Loucy (cell line): ENCODE measurements at regions not wholly inside any gene's neighbourhood (a gene's known extent, or its start where the extent isn't known, plus 50 kb on each side); places are given as distances from the start of the nearest gene placed in this dataset.
"Not testable (repeated sequence)": the region's sequence is repeated elsewhere in the genome, so short reads cannot be mapped to it uniquely, and the experiment has no call there.

Experiments
- H2AFZ ChIP-seq: fragments of 200-600 bp; sonication (generic); 2 replicates; pipeline ENCODE4 v1.6.0; 2016; ENCODE audit warnings: antibody characterized with exemption, mild to moderate bottlenecking, low read length, moderate library complexity
- H3F3A ChIP-seq: fragments of 200-600 bp; 2 replicates; pipeline ENCODE4 v1.6.0; 2016; ENCODE audit warnings: antibody characterized with exemption, low read depth, mild to moderate bottlenecking
- H3K27me3 ChIP-seq: fragments of 200-600 bp; sonication (generic); 2 replicates; pipeline ENCODE4 v1.6.1; 2014; ENCODE audit warnings: low read length, mild to moderate bottlenecking; ENCODE audit not compliant: insufficient read depth, poor library complexity, severe bottlenecking
- H3K36me3 ChIP-seq: fragments of 200-600 bp; sonication (generic); 2 replicates; pipeline ENCODE4 v1.6.1; 2016; ENCODE audit warnings: low read length; ENCODE audit not compliant: insufficient read depth
- H3K4me1 ChIP-seq: fragments of 200-600 bp; sonication (generic); 2 replicates; pipeline ENCODE4 v1.5.1; 2014; ENCODE audit warnings: low read length, mild to moderate bottlenecking; ENCODE audit not compliant: insufficient read depth, poor library complexity, severe bottlenecking
- H3K4me2 ChIP-seq: fragments of 200-600 bp; sonication (generic); 2 replicates; pipeline ENCODE4 v1.6.0; 2014; ENCODE audit warnings: antibody characterized with exemption, low read length, low read depth, mild to moderate bottlenecking; ENCODE audit not compliant: poor library complexity, severe bottlenecking
- H3K4me3 ChIP-seq: fragments of 200-600 bp; sonication (generic); 2 replicates; pipeline ENCODE4 v1.5.1; 2014; ENCODE audit warnings: low read length, mild to moderate bottlenecking, mixed read lengths; ENCODE audit not compliant: poor library complexity, severe bottlenecking
- H3K79me2 ChIP-seq: fragments of 200-600 bp; sonication (generic); 2 replicates; pipeline ENCODE4 v1.6.1; 2014; ENCODE audit warnings: low read length; ENCODE audit not compliant: insufficient read depth
- H3K9ac ChIP-seq: fragments of 200-600 bp; sonication (generic); 2 replicates; pipeline ENCODE4 v1.6.0; 2014; ENCODE audit warnings: mild to moderate bottlenecking, low read depth, low read length, moderate library complexity; ENCODE audit not compliant: poor library complexity, severe bottlenecking
- H3K9me2 ChIP-seq: fragments of 200-600 bp; sonication (generic); replicated peaks from 2 replicates; pipeline ENCODE4 v1.6.1; 2016; ENCODE audit warnings: low read depth, low read length, mixed read lengths
- H3K9me3 ChIP-seq: fragments of 200-600 bp; sonication (generic); 2 replicates; pipeline ENCODE4 v1.6.1; 2014; ENCODE audit warnings: mild to moderate bottlenecking, antibody characterized with exemption, low read length, low read depth; ENCODE audit not compliant: insufficient read depth
- H4K20me1 ChIP-seq: fragments of 200-600 bp; sonication (generic); 2 replicates; pipeline ENCODE4 v1.6.0; 2014; ENCODE audit warnings: antibody characterized with exemption, low read length, mild to moderate bottlenecking; ENCODE audit not compliant: insufficient read depth, poor library complexity, severe bottlenecking

- not testable (repeated sequence) for H3K4me2 ChIP-seq, H3K9ac ChIP-seq, H3K27me3 ChIP-seq, H3K4me1 ChIP-seq, H3K9me2 ChIP-seq, H3F3A ChIP-seq, H3K9me3 ChIP-seq, H2AFZ ChIP-seq, H3K79me2 ChIP-seq, H3K4me3 ChIP-seq, H3K36me3 ChIP-seq, H4K20me1 ChIP-seq
These were observed 136.1 kb upstream of the NBPF19 start for GRCh38 chr1:149338698-149339097.

- not testable (repeated sequence) for H3K79me2 ChIP-seq, H3K36me3 ChIP-seq, H3K27me3 ChIP-seq, H3K9me2 ChIP-seq, H3K4me1 ChIP-seq, H3F3A ChIP-seq, H3K9ac ChIP-seq, H3K4me2 ChIP-seq, H3K4me3 ChIP-seq, H2AFZ ChIP-seq, H3K9me3 ChIP-seq, H4K20me1 ChIP-seq
These were observed 125.4 kb upstream of the NBPF19 start for GRCh38 chr1:149349448-149349847.

- H3K4me1 ChIP-seq, H2AFZ ChIP-seq, H3K9me2 ChIP-seq, H3K4me2 ChIP-seq, H3K4me3 ChIP-seq, H3K79me2 ChIP-seq, H3K27me3 ChIP-seq, H3F3A ChIP-seq, H4K20me1 ChIP-seq, H3K36me3 ChIP-seq, H3K9me3 ChIP-seq, H3K9ac ChIP-seq: not testable (repeated sequence)
These were observed 122.6 kb upstream of the NBPF19 start for GRCh38 chr1:149352205-149352604.

GRCh38 chr1:149354579-149354978 is 120.3 kb upstream of the NBPF19 start:
- not testable (repeated sequence) for H3K4me2 ChIP-seq, H3K27me3 ChIP-seq, H3K9me2 ChIP-seq, H3K9ac ChIP-seq, H3K4me1 ChIP-seq, H3K9me3 ChIP-seq, H4K20me1 ChIP-seq, H2AFZ ChIP-seq, H3F3A ChIP-seq, H3K79me2 ChIP-seq, H3K4me3 ChIP-seq, H3K36me3 ChIP-seq

GRCh38 chr1:149355748-149356147 is 119.1 kb upstream of the NBPF19 start:
- H3K4me2 ChIP-seq, H3K36me3 ChIP-seq, H3K79me2 ChIP-seq, H3K27me3 ChIP-seq, H3K9me2 ChIP-seq, H3K9me3 ChIP-seq, H3K9ac ChIP-seq, H2AFZ ChIP-seq, H4K20me1 ChIP-seq, H3K4me3 ChIP-seq, H3K4me1 ChIP-seq, H3F3A ChIP-seq: not testable (repeated sequence)

GRCh38 chr1:149356152-149356551 is 118.7 kb upstream of the NBPF19 start:
- H3K4me3 ChIP-seq, H2AFZ ChIP-seq, H4K20me1 ChIP-seq, H3K4me2 ChIP-seq, H3K9me3 ChIP-seq, H3K4me1 ChIP-seq, H3F3A ChIP-seq, H3K36me3 ChIP-seq, H3K9ac ChIP-seq, H3K27me3 ChIP-seq, H3K9me2 ChIP-seq, H3K79me2 ChIP-seq: not testable (repeated sequence)

- not testable (repeated sequence) for H3K27me3 ChIP-seq, H3K9me2 ChIP-seq, H4K20me1 ChIP-seq, H3F3A ChIP-seq, H3K36me3 ChIP-seq, H3K9ac ChIP-seq, H2AFZ ChIP-seq, H3K4me3 ChIP-seq, H3K79me2 ChIP-seq, H3K9me3 ChIP-seq, H3K4me2 ChIP-seq, H3K4me1 ChIP-seq
These were observed 114.5 kb upstream of the NBPF19 start for GRCh38 chr1:149360351-149360750.

- H3K9me2 ChIP-seq, H3K9ac ChIP-seq, H4K20me1 ChIP-seq, H3K4me1 ChIP-seq, H3K79me2 ChIP-seq, H3K9me3 ChIP-seq, H3K4me3 ChIP-seq, H3K36me3 ChIP-seq, H3K4me2 ChIP-seq, H3K27me3 ChIP-seq, H3F3A ChIP-seq, H2AFZ ChIP-seq: not testable (repeated sequence)
These were observed 113.5 kb upstream of the NBPF19 start for GRCh38 chr1:149361310-149361709.
